ENCODE measurements at regions not wholly inside any gene's neighbourhood (a gene's known extent, or its start where the extent isn't known, plus 50 kb on each side); places are given as distances from the start of the nearest gene placed in this dataset.
"Not testable (repeated sequence)": the region's sequence is repeated elsewhere in the genome, so short reads cannot be mapped to it uniquely, and the experiment has no call there.

DNA sequence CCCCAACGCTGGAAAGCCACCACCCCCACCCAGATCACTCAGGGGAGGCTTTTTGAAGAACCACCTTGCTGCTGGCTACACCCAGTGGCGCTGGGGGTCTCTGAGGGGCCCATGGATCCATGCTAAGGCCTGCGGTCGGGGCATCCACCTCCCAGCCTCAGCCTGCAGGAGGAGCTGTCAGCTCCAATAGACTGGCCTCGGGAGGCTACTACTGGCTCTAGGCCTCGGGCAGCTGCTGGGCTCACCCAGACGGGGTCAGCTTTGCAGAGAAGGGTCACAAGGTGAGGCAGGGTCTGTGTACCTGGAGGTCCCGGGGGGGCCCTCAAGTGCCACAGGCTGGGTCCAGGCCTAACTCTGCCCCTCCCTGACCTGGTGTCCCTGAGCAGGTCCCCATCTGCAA is 193.7 kb downstream of the OLFM1 start:
- Histone ChIP-seq H3K27me3 (ENCODE audit: control insufficient read depth in 2 of 2, insufficient read depth in 1 of 2, low read length in 1 of 2) (no peaks in the 10 kb centered on the region), H3K4me1 (ENCODE audit: control insufficient read depth in 2 of 2, insufficient read depth in 2 of 2, low read length in 2 of 2) (peaks cover 0 to 2% of the 10 kb centered on the region in 2 donors), H3K4me3 (ENCODE audit: low read length in 2 of 2) (no peak overlapping the region), H3K9me3 (ENCODE audit: control insufficient read depth in 2 of 2, insufficient read depth in 1 of 2, low read length in 1 of 2) (peaks cover under 1 to 8% of the 10 kb centered on the region in 2 donors), H3K27ac (ENCODE audit: low read depth in 1 of 2, low read length in 1 of 2) (no peak overlapping the region), H3K36me3 (ENCODE audit: control insufficient read depth in 2 of 2, insufficient read depth in 2 of 2, low read length in 1 of 2) (no peaks in the 10 kb centered on the region)
- 91% methylated on average over 8 of the region's 8 CpGs for WGBS
- no peak for DNase-seq (ENCODE audit: low read depth in 6 of 9, low spot score in 9 of 9)

DNA sequence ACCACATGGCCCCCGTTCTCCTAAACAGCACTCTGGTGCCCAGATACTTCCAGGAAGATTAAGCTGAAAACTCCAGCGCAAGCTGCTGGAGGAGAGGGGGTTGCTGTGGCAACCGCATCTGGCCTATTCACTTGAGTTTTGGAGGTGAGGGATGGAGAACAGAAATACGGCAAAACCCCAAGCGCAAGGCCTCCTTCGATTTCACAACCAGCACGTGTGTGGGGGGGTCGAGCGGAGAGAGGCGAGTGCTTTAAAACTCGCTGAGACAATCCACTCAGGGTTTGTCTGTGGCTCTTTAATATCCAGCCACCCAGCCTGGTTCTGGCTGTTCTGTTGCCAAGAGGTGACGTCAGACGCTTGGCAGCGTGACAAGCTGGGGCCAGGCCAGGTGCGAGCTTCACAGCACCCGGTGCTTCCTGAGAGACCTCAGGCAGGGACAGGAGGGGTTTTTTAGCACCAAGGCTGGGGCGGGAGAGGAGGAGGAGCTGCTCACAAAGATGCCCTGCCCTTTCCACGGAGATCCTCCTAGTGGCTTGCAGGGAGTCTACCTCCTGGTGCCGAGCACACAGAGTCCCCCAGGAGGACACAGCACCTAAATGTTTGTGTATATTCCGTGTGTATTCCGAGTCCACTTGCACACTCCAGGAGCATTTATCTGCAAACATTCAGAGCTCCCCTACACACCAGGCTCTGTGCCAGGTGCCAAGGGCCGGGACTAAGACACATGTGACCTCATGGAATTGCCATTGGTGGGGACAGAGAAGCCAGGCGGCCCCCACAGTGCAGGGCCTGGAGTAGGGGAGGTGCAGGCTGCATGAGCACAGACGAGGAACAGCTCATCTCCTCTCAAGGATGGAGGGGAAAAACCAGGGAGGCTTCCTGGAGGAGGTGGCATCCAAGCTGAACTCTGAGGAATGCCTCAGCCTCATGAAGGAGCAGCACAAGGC is 194.6 kb downstream of the OLFM1 start:
- Histone ChIP-seq H3K36me3 (ENCODE audit: control insufficient read depth in 2 of 2, insufficient read depth in 2 of 2, low read length in 1 of 2) (no peaks in the 10 kb centered on the region), H3K4me3 (ENCODE audit: low read length in 2 of 2) (no peak overlapping the region), H3K9me3 (ENCODE audit: control insufficient read depth in 2 of 2, insufficient read depth in 1 of 2, low read length in 1 of 2) (peaks cover 3 to 14% of the 10 kb centered on the region in 2 donors), H3K27me3 (ENCODE audit: control insufficient read depth in 2 of 2, insufficient read depth in 1 of 2, low read length in 1 of 2) (no peaks in the 10 kb centered on the region), H3K27ac (ENCODE audit: low read depth in 1 of 2, low read length in 1 of 2) (no peak overlapping the region), H3K4me1 (ENCODE audit: control insufficient read depth in 2 of 2, insufficient read depth in 2 of 2, low read length in 2 of 2) (peaks cover 0 to 2% of the 10 kb centered on the region in 2 donors)
- peak in 5 of 9 donors; percentile 3 to 38 (median 9) for DNase-seq (ENCODE audit: low read depth in 6 of 9, low spot score in 9 of 9)
- WGBS, result 29% methylated on average over 24 of the region's 24 CpGs

DNA sequence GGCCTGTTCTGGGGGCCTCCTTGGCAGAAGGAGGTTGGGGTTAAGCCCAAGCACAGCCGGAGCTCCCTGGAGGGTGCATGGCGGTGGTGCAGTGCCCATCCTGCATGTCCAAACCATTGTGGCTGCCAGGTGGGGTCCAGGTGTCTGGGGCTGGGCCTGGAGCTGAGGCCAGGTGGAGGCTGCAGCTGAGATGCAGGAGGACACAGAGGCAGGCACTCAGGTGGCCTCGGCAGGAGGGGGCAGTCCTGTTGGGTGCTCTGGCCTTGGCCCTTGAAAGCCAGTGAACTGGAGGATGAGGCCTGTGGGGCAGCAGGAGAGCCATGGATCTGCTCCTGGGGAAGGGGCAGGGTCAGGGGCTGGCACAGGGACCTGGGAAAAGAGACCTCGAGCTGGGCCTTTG is 195.3 kb downstream of the OLFM1 start:
- DNase-seq (ENCODE audit: low read depth in 6 of 9, low spot score in 9 of 9), result no peak
- Histone ChIP-seq H3K4me3 (ENCODE audit: low read length in 2 of 2) (no peak overlapping the region), H3K27me3 (ENCODE audit: control insufficient read depth in 2 of 2, insufficient read depth in 1 of 2, low read length in 1 of 2) (no peaks in the 10 kb centered on the region), H3K27ac (ENCODE audit: low read depth in 1 of 2, low read length in 1 of 2) (no peak overlapping the region), H3K4me1 (ENCODE audit: control insufficient read depth in 2 of 2, insufficient read depth in 2 of 2, low read length in 2 of 2) (peaks cover 0 to 2% of the 10 kb centered on the region in 2 donors), H3K36me3 (ENCODE audit: control insufficient read depth in 2 of 2, insufficient read depth in 2 of 2, low read length in 1 of 2) (no peaks in the 10 kb centered on the region), H3K9me3 (ENCODE audit: control insufficient read depth in 2 of 2, insufficient read depth in 1 of 2, low read length in 1 of 2) (peaks cover 3 to 14% of the 10 kb centered on the region in 2 donors)
- 86% methylated on average over 4 of the region's 4 CpGs for WGBS

GRCh38 chr9:135283671-135284070 is 195.9 kb upstream of the PPP1R26 start:
- no peak overlapping the region for H3K4me3 ChIP-seq (ENCODE audit: low read length in 2 of 2)
- H3K27me3 ChIP-seq (ENCODE audit: control insufficient read depth in 2 of 2, insufficient read depth in 1 of 2, low read length in 1 of 2), result no peaks in the 10 kb centered on the region
- DNase-seq (ENCODE audit: low read depth in 6 of 9, low spot score in 9 of 9), result no peak
- H3K4me1 ChIP-seq (ENCODE audit: control insufficient read depth in 2 of 2, insufficient read depth in 2 of 2, low read length in 2 of 2), result peaks cover 0 to 2% of the 10 kb centered on the region in 2 donors
- WGBS, result 63% methylated on average over 15 of the region's 15 CpGs
- H3K36me3 ChIP-seq (ENCODE audit: control insufficient read depth in 2 of 2, insufficient read depth in 2 of 2, low read length in 1 of 2), result no peaks in the 10 kb centered on the region
- H3K27ac ChIP-seq (ENCODE audit: low read depth in 1 of 2, low read length in 1 of 2), result no peak overlapping the region
- H3K9me3 ChIP-seq (ENCODE audit: control insufficient read depth in 2 of 2, insufficient read depth in 1 of 2, low read length in 1 of 2), result peaks cover 3 to 14% of the 10 kb centered on the region in 2 donors

- H3K27ac ChIP-seq (ENCODE audit: low read depth in 1 of 2, low read length in 1 of 2), result no peak overlapping the region
- H3K36me3 ChIP-seq (ENCODE audit: control insufficient read depth in 2 of 2, insufficient read depth in 2 of 2, low read length in 1 of 2), result no peaks in the 10 kb centered on the region
- H3K4me1 ChIP-seq (ENCODE audit: control insufficient read depth in 2 of 2, insufficient read depth in 2 of 2, low read length in 2 of 2), result peaks cover 1 to 2% of the 10 kb centered on the region in 2 donors
- no peak overlapping the region for H3K4me3 ChIP-seq (ENCODE audit: low read length in 2 of 2)
- no peaks in the 10 kb centered on the region for H3K27me3 ChIP-seq (ENCODE audit: control insufficient read depth in 2 of 2, insufficient read depth in 1 of 2, low read length in 1 of 2)
- DNase-seq (ENCODE audit: low read depth in 6 of 9, low spot score in 9 of 9), result no peak
- H3K9me3 ChIP-seq (ENCODE audit: control insufficient read depth in 2 of 2, insufficient read depth in 1 of 2, low read length in 1 of 2), result peaks cover 3 to 14% of the 10 kb centered on the region in 2 donors
- WGBS, result 86% methylated on average over 13 of the region's 13 CpGs
Measured at GRCh38 chr9:135284386-135285134, 195.0 kb upstream of the PPP1R26 start.

- not testable (repeated sequence) for H3K36me3 ChIP-seq (ENCODE audit: control insufficient read depth in 2 of 2, insufficient read depth in 2 of 2, low read length in 1 of 2); H3K27me3 ChIP-seq (ENCODE audit: control insufficient read depth in 2 of 2, insufficient read depth in 1 of 2, low read length in 1 of 2); H3K4me3 ChIP-seq (ENCODE audit: low read length in 2 of 2); H3K4me1 ChIP-seq (ENCODE audit: control insufficient read depth in 2 of 2, insufficient read depth in 2 of 2, low read length in 2 of 2); H3K27ac ChIP-seq (ENCODE audit: low read depth in 1 of 2, low read length in 1 of 2); DNase-seq (ENCODE audit: low read depth in 6 of 9, low spot score in 9 of 9)
- WGBS, result 94% methylated on average over 33 of the region's 33 CpGs
- H3K9me3 ChIP-seq (ENCODE audit: control insufficient read depth in 2 of 2, insufficient read depth in 1 of 2, low read length in 1 of 2), result peaks cover 3 to 14% of the 10 kb centered on the region in 2 donors
Measured at GRCh38 chr9:135286187-135286925, 193.2 kb upstream of the PPP1R26 start.

DNA sequence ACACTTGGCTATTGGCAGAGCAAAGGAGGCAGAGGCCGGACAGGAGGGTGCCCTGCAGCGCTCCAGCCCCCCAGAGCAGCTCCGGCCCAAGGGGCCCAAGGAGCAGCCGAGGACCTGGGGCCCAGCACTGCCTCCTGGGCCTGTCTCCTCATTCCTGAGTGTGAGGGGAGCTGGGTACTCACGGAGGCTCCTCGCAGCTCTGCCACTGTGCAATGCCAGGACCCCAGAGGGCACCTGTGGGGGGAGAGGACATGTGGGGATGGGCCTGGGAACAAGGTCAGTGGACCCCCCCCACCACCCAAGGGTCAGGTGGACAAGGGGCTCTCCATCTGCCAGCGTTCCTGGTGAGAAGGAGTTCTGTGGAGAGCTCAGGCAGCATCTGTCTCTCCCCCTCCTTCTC is 192.6 kb upstream of the PPP1R26 start:
- no peaks in the 10 kb centered on the region for H3K36me3 ChIP-seq (ENCODE audit: control insufficient read depth in 2 of 2, insufficient read depth in 2 of 2, low read length in 1 of 2)
- peaks cover 0 to 5% of the 10 kb centered on the region in 2 donors for H3K27me3 ChIP-seq (ENCODE audit: control insufficient read depth in 2 of 2, insufficient read depth in 1 of 2, low read length in 1 of 2)
- H3K4me1 ChIP-seq (ENCODE audit: control insufficient read depth in 2 of 2, insufficient read depth in 2 of 2, low read length in 2 of 2), result peaks cover 2 to 3% of the 10 kb centered on the region in 2 donors
- 96% methylated on average over 7 of the region's 7 CpGs for WGBS
- peaks cover 3 to 14% of the 10 kb centered on the region in 2 donors for H3K9me3 ChIP-seq (ENCODE audit: control insufficient read depth in 2 of 2, insufficient read depth in 1 of 2, low read length in 1 of 2)
- no peak overlapping the region for H3K4me3 ChIP-seq (ENCODE audit: low read length in 2 of 2)
- no peak overlapping the region for H3K27ac ChIP-seq (ENCODE audit: low read depth in 1 of 2, low read length in 1 of 2)
- DNase-seq (ENCODE audit: low read depth in 6 of 9, low spot score in 9 of 9), result no peak

DNA sequence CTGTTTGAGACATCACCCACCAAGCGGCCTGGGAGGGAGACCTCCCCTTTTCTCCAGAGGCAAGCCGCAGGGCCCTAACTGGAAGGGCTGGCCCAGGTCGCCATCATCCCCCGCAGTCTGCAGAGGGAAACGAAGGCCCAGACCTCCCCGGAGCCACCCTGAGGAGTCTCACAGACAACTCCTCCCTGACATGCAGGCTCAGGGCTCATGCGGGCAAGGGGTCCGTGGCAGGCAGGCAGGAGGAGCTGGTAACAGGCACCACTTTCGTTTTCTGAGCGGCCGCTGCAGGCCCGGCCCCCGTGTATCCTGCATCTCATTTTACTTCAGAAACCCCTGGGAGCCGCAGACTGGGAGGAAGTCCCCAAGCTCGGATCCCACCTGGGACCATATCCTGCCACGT is 192.0 kb upstream of the PPP1R26 start:
- H3K4me3 ChIP-seq (ENCODE audit: low read length in 2 of 2), result no peak overlapping the region
- peaks cover 0 to 5% of the 10 kb centered on the region in 2 donors for H3K27me3 ChIP-seq (ENCODE audit: control insufficient read depth in 2 of 2, insufficient read depth in 1 of 2, low read length in 1 of 2)
- no peaks in the 10 kb centered on the region for H3K36me3 ChIP-seq (ENCODE audit: control insufficient read depth in 2 of 2, insufficient read depth in 2 of 2, low read length in 1 of 2)
- peaks cover 3 to 14% of the 10 kb centered on the region in 2 donors for H3K9me3 ChIP-seq (ENCODE audit: control insufficient read depth in 2 of 2, insufficient read depth in 1 of 2, low read length in 1 of 2)
- no peak for DNase-seq (ENCODE audit: low read depth in 6 of 9, low spot score in 9 of 9)
- H3K4me1 ChIP-seq (ENCODE audit: control insufficient read depth in 2 of 2, insufficient read depth in 2 of 2, low read length in 2 of 2), result peaks cover 0 to 3% of the 10 kb centered on the region in 2 donors
- H3K27ac ChIP-seq (ENCODE audit: low read depth in 1 of 2, low read length in 1 of 2), result no peak overlapping the region
- 84% methylated on average over 16 of the region's 16 CpGs for WGBS

All from thymus (tissue), 11 donors.